ENCODE measurements at regions not wholly inside any gene's neighbourhood (a gene's known extent, or its start where the extent isn't known, plus 50 kb on each side); places are given as distances from the start of the nearest gene placed in this dataset.

DNA sequence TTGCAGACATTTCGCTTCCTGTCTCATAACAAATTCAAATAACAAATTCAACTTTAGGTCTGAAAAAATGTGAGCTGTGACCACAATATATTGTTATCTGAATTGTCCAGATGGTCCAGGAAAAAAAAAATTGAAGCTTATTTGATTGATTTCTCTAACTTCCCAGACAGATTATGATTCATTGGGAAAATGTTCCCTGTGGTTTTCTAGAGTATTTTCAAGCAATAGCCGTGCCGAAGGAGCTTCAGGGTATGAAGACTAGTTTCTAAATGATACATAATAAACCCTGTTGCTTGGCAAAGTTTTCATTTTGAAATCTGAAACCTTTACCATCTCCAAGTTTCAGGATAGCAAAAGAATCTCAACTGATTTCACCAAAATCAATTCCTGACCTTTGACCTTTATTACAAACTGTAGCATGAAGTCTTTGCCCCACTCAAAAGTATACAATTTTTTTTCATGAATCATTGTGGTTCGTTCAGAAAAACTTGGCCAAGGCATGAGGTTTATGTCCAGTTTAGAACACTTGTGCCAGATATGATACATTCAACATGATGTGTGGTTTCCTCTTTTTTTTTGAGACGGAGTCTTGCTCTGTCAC is 109.9 kb downstream of the JCAD start:
- intact Hi-C loops (cut with DNase I; ENCODE audit: low total_unique reads): no loop called here
- DNase-seq (ENCODE audit: low spot score in 2 of 2): no peak
- 26 to 36% methylated on average over 5 of the region's 5 CpGs for WGBS, 2 donors
- H3K4me3 ChIP-seq (ENCODE audit: low read depth, poor library complexity, severe bottlenecking): no peak overlapping the region
- no peak for TF ChIP-seq POLR2A (IDR thresholded peaks at IDR 0.05)
- TF ChIP-seq, protein P1, sequence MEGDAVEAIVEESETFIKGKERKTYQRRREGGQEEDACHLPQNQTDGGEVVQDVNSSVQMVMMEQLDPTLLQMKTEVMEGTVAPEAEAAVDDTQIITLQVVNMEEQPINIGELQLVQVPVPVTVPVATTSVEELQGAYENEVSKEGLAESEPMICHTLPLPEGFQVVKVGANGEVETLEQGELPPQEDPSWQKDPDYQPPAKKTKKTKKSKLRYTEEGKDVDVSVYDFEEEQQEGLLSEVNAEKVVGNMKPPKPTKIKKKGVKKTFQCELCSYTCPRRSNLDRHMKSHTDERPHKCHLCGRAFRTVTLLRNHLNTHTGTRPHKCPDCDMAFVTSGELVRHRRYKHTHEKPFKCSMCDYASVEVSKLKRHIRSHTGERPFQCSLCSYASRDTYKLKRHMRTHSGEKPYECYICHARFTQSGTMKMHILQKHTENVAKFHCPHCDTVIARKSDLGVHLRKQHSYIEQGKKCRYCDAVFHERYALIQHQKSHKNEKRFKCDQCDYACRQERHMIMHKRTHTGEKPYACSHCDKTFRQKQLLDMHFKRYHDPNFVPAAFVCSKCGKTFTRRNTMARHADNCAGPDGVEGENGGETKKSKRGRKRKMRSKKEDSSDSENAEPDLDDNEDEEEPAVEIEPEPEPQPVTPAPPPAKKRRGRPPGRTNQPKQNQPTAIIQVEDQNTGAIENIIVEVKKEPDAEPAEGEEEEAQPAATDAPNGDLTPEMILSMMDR (IDR thresholded peaks at IDR 0.05): no peak

DNA sequence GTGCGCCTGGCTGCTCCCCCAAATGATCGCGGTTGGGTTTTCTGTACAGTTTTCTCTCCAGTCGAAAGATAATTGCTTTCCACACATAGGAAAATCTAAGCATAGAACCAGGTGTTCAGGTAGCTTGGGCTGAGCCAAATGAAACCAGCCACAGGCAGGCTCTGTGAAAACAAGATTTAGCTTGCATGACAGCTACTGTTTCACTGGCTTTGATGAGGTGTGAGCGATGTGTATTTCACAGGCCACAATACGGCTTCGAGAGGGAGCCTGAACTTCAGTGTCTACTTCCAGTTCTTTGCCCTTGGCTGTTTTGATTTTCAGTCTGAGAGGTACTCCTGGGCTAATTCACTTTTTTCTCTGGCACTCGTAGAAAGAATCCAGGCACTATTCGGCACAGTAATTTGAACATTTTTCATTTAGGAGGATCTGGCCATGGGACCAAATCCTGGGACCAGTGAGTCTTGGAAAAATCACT is 110.5 kb downstream of the JCAD start:
- 52 to 53% methylated on average over 9 of the region's 9 CpGs for WGBS, 2 donors
- TF ChIP-seq, protein P1 (IDR thresholded peaks at IDR 0.05): no peak
- no peak for TF ChIP-seq POLR2A (IDR thresholded peaks at IDR 0.05)
- DNase-seq (ENCODE audit: low spot score in 2 of 2): peak; percentile 42 to 72
- intact Hi-C loops (cut with DNase I; ENCODE audit: low total_unique reads): no loop called here
- no peak overlapping the region for H3K4me3 ChIP-seq (ENCODE audit: low read depth, poor library complexity, severe bottlenecking)

DNA sequence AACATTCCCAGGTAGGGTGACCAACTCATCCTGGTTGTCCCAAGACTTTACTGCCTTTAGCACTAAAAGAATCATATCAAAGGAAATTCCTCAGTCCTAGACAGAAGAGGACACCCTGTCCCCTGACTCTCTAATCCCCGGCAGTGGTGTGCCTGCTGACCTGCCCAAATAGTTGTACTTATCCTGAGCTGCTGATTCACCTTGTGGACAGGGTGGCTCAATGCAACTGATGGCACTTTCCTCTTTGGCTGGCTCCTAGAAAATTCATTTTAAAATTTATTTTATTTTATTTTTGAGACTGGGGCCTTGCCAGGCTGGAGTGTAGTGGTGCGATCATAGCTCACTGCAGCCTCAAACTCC is 111.7 kb downstream of the JCAD start:
- 67 to 77% methylated on average over 2 of the region's 2 CpGs for WGBS, 2 donors
- no peak for TF ChIP-seq POLR2A (IDR thresholded peaks at IDR 0.05)
- TF ChIP-seq, protein P1 (IDR thresholded peaks at IDR 0.05): no peak
- no peak for DNase-seq (ENCODE audit: low spot score in 2 of 2)
- intact Hi-C loops (cut with DNase I; ENCODE audit: low total_unique reads): no loop called here
- H3K4me3 ChIP-seq (ENCODE audit: low read depth, poor library complexity, severe bottlenecking): no peak overlapping the region

DNA sequence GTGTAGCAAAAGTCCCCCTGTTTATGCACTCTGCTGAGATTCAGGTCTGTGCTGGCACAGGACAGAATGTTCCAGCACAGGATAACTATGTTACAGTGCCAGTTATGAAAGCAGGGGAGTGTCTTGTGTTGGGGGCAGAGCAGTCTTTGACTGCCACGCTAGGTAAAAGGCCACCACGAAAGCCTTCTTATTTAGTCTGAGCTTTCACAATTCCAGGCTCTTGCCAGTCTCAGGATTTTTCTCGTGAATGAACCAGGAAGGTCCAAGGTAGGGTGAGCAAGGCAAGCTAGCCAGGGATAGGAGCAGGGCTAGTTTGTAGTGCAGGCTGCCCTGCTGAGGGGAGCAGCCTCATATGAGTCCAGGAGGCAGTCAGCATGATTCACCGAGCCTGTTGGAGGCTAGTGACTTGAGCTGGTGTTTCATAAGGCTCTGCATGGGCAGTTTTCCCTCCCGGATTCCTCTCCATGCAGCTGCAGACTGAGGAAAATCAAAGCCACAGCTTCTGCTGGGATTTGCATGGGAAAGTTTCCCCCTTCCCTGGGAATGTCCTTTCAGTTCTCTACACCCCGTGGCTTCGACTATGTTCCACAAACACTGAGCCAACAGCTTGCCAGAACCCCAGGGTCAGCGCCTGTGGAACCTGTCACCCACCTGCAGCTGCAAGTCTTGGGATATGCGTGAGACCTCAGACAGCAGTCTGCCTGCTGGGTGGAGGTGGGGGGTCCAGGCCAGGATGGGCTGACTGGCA is 112.3 kb downstream of the JCAD start:
- DNase-seq (ENCODE audit: low spot score in 2 of 2): peak; percentile 43 to 84
- no peak overlapping the region for H3K4me3 ChIP-seq (ENCODE audit: low read depth, poor library complexity, severe bottlenecking)
- 40 to 43% methylated on average over 8 to 9 of the region's 9 CpGs for WGBS, 2 donors
- TF ChIP-seq, protein P1 (IDR thresholded peaks at IDR 0.05): no peak
- TF ChIP-seq POLR2A (IDR thresholded peaks at IDR 0.05): no peak
- intact Hi-C loops (cut with DNase I; ENCODE audit: low total_unique reads): no loop called here

DNA sequence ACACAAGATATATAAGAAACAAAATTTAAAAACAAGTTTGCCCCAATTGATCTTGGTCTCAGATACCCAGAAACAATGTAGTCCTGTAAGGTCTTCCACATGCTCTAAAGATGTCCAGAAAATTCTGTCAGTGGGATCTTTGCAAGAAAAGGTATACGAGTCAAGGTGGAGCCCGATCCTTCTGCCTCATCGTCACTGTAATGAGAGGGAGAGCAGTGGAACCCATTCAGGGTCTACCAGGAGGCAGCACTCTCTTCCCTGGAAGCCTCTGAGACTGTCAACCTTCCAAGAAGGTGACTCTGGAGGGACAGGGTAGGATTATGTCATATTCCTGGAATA is 112.8 kb downstream of the JCAD start:
- H3K4me3 ChIP-seq (ENCODE audit: low read depth, poor library complexity, severe bottlenecking): no peak overlapping the region
- intact Hi-C loops (cut with DNase I; ENCODE audit: low total_unique reads): no loop called here
- 76 to 91% methylated on average over 3 of the region's 3 CpGs for WGBS, 2 donors
- no peak for TF ChIP-seq POLR2A (IDR thresholded peaks at IDR 0.05)
- TF ChIP-seq, protein P1 (IDR thresholded peaks at IDR 0.05): no peak
- no peak for DNase-seq (ENCODE audit: low spot score in 2 of 2)

Data from lower leg skin (tissue), 4 donors.